ENCODE measurements at regions not wholly inside any gene's neighbourhood (a gene's known extent, or its start where the extent isn't known, plus 50 kb on each side); places are given as distances from the start of the nearest gene placed in this dataset.

DNA sequence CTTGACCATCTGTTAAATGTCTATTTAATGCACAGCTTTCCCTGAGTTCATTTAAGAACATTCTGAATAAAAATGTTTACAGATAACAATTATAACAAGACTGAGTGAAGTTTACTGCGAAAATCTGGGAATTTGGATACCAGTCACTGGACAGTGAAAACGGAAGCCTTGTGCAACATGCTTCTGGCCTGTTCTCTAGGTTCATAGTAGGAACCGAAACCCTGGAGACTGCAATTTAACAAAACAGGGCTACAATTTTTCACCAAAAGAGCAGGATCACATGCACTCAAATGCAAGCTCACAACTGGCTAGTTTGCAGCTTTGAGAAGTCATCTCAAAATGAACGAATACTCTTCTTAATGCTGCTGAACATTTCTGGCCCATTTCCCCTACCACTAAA is 435.9 kb downstream of the NR2F2 start:
- TF ChIP-seq, protein P1, sequence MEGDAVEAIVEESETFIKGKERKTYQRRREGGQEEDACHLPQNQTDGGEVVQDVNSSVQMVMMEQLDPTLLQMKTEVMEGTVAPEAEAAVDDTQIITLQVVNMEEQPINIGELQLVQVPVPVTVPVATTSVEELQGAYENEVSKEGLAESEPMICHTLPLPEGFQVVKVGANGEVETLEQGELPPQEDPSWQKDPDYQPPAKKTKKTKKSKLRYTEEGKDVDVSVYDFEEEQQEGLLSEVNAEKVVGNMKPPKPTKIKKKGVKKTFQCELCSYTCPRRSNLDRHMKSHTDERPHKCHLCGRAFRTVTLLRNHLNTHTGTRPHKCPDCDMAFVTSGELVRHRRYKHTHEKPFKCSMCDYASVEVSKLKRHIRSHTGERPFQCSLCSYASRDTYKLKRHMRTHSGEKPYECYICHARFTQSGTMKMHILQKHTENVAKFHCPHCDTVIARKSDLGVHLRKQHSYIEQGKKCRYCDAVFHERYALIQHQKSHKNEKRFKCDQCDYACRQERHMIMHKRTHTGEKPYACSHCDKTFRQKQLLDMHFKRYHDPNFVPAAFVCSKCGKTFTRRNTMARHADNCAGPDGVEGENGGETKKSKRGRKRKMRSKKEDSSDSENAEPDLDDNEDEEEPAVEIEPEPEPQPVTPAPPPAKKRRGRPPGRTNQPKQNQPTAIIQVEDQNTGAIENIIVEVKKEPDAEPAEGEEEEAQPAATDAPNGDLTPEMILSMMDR (IDR thresholded peaks at IDR 0.05): no peak
- no peak for TF ChIP-seq EP300 (IDR thresholded peaks at IDR 0.05)
- TF ChIP-seq POLR2A (IDR thresholded peaks at IDR 0.05): no peak

Data from ovary (tissue), 3 donors.